Activated T-helper 17 cell treated with anti-CD3 and anti-CD28 coated beads, Interleukin-2, amount 50 U/mL, for 72 hours (primary cell): ENCODE measurements at regions not wholly inside any gene's neighbourhood (a gene's known extent, or its start where the extent isn't known, plus 50 kb on each side); places are given as distances from the start of the nearest gene placed in this dataset.

Experiments
- ATAC-seq: fragments of 150-1000 bp; cut with Tn5 transposase; replicated peaks from 2 replicates; pipeline ENCODE4 v1.10.0; 2021; ENCODE audit warnings: mild to moderate bottlenecking, moderate library complexity
- H3K27ac Mint-ChIP-seq: one replicate; pipeline ENCODE4 v1.8.0; 2022; ENCODE audit warnings: mixed read lengths
- H3K27me3 Mint-ChIP-seq: one replicate; pipeline ENCODE4 v1.8.0; 2022; ENCODE audit warnings: mixed read lengths
- H3K36me3 Mint-ChIP-seq: one replicate; pipeline ENCODE4 v1.8.0; 2022; ENCODE audit warnings: low read depth, mild to moderate bottlenecking, mixed read lengths
- H3K4me1 Mint-ChIP-seq: one replicate; pipeline ENCODE4 v1.8.0; 2022; ENCODE audit warnings: mixed read lengths
- H3K4me3 Mint-ChIP-seq: one replicate; pipeline ENCODE4 v1.8.0; 2022; ENCODE audit warnings: mild to moderate bottlenecking, mixed read lengths
- H3K9me3 Mint-ChIP-seq: one replicate; pipeline ENCODE4 v1.8.0; 2022; ENCODE audit warnings: mixed read lengths

DNA sequence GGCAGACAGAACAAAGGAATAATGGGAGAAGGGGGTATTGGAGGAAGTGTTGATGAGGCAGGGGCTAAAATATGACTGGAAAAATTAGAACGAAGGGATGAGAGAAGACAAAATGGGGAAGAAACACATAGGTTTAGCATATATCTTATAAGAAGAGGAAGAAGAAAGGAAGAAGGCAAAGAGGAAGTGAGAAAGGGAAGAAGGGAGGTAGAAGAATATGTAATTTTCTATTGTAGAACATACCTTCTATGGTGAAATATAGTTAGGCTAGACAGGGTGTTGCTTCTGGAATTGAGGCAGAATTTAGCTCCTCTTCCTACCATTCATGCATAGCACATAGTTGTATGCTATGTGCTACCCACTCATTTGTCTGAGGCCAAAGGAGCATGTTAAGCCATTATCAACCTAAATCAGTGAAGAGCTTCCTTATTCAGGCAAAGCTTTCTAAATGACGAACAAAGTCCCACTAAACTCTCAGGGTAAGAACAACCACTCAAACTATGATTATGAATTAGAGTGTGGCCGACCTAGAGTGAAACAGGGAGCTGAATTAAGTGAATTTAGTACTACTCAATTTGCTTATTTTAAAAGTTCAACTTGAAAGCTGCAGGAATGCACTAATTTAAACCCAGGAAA lies 180.9 kb upstream of the GALNT5 start:
- Mint-ChIP-seq H3K36me3 (no peaks in the 10 kb centered on the region), H3K9me3 (peaks cover 9% of the 10 kb centered on the region), H3K4me3 (no peak overlapping the region), H3K27ac (no peak overlapping the region), H3K4me1 (no peaks in the 10 kb centered on the region), H3K27me3 (no peaks in the 10 kb centered on the region)
- ATAC-seq = no peak

DNA sequence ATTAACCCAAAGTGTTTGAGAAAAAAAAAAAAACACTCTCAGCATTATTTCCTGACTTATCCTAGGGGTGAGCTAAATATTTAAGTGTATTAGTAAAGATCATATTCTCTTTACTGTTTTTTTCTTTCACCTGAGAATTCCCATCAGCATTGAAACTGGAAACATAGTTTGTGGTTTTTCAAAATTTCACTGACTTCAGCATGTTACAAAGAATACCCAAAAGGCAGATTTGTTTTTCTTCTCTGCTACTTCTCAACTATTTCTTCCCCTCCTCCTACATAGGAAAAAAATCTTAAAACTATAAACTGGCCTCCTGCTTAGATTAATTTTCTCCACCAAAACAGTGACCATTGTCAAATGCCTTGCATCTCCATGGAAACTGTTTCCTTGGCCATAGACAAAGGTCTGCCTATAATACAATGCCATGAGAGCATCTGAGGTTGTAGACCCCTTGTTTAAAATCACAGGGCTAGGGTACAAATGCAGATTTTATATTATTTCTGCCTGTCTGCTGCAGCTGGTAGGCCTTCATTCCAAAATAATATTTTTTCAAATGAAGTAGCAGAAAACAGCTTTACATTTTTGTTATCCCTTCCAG lies 179.7 kb upstream of the GALNT5 start:
- no peaks in the 10 kb centered on the region for H3K4me1 Mint-ChIP-seq
- peaks cover 3% of the 10 kb centered on the region for H3K9me3 Mint-ChIP-seq
- H3K27me3 Mint-ChIP-seq = no peaks in the 10 kb centered on the region
- H3K36me3 Mint-ChIP-seq = no peaks in the 10 kb centered on the region
- H3K4me3 Mint-ChIP-seq = no peak overlapping the region
- no peak overlapping the region for H3K27ac Mint-ChIP-seq
- no peak for ATAC-seq

GRCh38 chr2:157082950-157083349 lies 174.6 kb upstream of the GALNT5 start:
- H3K27ac Mint-ChIP-seq = no peak overlapping the region
- no peaks in the 10 kb centered on the region for H3K36me3 Mint-ChIP-seq
- no peaks in the 10 kb centered on the region for H3K4me1 Mint-ChIP-seq
- no peak overlapping the region for H3K4me3 Mint-ChIP-seq
- H3K9me3 Mint-ChIP-seq = peaks cover 4% of the 10 kb centered on the region
- no peak for ATAC-seq
- H3K27me3 Mint-ChIP-seq = peaks cover 3% of the 10 kb centered on the region

- no peak for ATAC-seq
- Mint-ChIP-seq H3K27me3 (peaks cover 3% of the 10 kb centered on the region), H3K36me3 (no peaks in the 10 kb centered on the region), H3K4me3 (no peak overlapping the region), H3K4me1 (no peaks in the 10 kb centered on the region), H3K27ac (no peak overlapping the region), H3K9me3 (peaks cover 4% of the 10 kb centered on the region)
Measured at GRCh38 chr2:157085522-157085921, 172.0 kb upstream of the GALNT5 start.

DNA sequence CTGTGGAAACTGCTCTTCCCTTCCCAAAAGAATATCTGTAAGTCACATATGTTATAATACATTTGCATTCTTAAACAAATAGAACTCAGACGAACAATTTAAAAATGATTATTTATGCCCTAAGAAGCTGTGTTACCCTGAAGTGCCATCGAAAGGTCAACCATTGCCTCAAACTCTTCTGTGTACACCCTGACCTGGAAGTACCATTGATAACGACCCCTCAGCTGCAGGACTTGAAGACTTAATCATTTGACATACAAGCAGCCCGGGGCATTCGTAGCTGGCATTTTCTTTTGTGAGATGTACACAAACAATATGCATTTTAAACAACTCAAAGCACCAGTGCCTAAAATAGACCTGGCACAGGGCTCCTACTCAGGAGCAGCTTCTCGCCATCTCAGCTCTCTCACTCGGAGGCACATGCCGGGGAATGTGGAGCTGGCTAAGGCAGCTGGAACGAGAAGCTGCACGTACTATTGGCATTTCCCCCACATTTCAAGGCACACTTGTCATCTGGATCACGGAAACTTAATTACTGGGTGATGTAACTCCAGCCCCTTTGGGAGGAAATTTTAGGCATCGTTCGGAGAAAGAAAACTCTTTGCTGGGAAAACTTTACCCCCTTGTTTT lies 170.0 kb upstream of the GALNT5 start:
- no peak overlapping the region for H3K27ac Mint-ChIP-seq
- H3K27me3 Mint-ChIP-seq = peaks cover 3% of the 10 kb centered on the region
- no peak overlapping the region for H3K4me3 Mint-ChIP-seq
- H3K9me3 Mint-ChIP-seq = peaks cover 4% of the 10 kb centered on the region
- ATAC-seq = no peak
- H3K4me1 Mint-ChIP-seq = no peaks in the 10 kb centered on the region
- H3K36me3 Mint-ChIP-seq = no peaks in the 10 kb centered on the region

- Mint-ChIP-seq H3K9me3 (no peaks in the 10 kb centered on the region), H3K4me3 (no peak overlapping the region), H3K27me3 (no peaks in the 10 kb centered on the region), H3K27ac (no peak overlapping the region), H3K36me3 (no peaks in the 10 kb centered on the region), H3K4me1 (no peaks in the 10 kb centered on the region)
- ATAC-seq = no peak
Measured at GRCh38 chr2:157093666-157094065, 163.8 kb upstream of the GALNT5 start.

DNA sequence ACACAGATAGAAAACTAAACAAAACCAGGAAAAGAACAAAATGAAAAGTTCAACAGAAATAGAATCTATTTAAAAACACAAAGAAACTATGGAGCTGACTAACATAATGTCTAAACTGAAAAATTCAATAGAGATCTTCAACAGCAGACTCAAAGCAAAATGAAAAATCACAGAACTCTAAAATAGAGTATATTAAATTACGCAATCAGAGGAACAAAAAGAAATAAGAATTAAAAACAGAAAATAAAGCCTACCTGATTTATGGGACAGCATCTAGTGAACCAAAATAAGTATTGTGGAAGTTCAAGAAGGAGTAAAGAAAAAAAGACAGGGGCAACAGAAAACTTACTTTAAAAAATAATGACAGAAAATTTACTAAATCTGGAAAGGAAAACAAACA lies 152.1 kb upstream of the GALNT5 start:
- Mint-ChIP-seq H3K36me3 (no peaks in the 10 kb centered on the region), H3K9me3 (peaks cover 16% of the 10 kb centered on the region), H3K4me1 (no peaks in the 10 kb centered on the region), H3K27ac (no peak overlapping the region), H3K27me3 (peaks cover 14% of the 10 kb centered on the region), H3K4me3 (no peak overlapping the region)
- no peak for ATAC-seq

- ATAC-seq = no peak
- no peaks in the 10 kb centered on the region for H3K36me3 Mint-ChIP-seq
- peaks cover 10% of the 10 kb centered on the region for H3K27me3 Mint-ChIP-seq
- no peak overlapping the region for H3K27ac Mint-ChIP-seq
- no peak overlapping the region for H3K4me3 Mint-ChIP-seq
- peaks cover 21% of the 10 kb centered on the region for H3K9me3 Mint-ChIP-seq
- H3K4me1 Mint-ChIP-seq = no peaks in the 10 kb centered on the region
Measured at GRCh38 chr2:157106950-157107349, 150.6 kb upstream of the GALNT5 start.

DNA sequence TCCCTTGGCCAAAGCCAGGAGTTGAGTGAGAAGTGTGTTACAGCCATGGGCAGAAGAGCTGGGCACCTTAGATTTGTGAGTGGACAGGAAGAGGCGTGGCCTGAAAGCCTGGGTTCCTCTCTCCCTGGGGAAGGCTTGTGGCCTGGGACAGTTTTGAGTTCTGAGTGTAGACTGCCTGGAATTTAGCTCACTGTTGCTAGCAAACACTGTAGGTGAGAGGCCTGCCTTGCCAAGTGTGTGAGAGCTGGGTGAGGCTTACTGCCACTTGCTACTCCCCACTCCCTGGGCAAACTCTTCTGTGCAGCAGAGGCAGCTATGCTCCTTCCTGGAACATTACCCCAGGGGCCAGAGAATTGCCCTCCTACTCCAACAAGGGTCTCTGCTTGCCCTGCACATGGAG lies 150.0 kb upstream of the GALNT5 start:
- Mint-ChIP-seq H3K4me1 (no peaks in the 10 kb centered on the region), H3K27ac (no peak overlapping the region), H3K36me3 (no peaks in the 10 kb centered on the region), H3K9me3 (peaks cover 21% of the 10 kb centered on the region), H3K4me3 (no peak overlapping the region), H3K27me3 (peaks cover 9% of the 10 kb centered on the region)
- ATAC-seq = no peak

DNA sequence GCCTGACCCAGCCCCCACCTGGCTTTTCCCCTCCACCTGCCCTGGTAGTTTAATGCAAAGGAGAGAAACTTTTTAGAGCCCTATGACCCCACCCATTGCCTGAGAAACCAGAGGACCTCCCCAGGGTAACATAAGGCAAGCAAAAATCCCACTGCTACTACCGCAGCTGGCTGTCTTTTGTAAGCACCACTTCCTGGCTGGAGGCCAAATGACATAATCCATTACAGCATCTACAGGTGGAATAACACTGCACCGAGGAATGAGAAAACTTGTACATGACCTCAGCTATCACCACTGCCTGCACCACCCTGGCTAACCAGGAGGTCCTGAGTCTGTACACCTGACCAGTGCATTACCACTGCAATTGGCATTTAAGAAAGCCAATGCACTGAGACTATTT lies 149.6 kb upstream of the GALNT5 start:
- Mint-ChIP-seq H3K36me3 (no peaks in the 10 kb centered on the region), H3K27ac (no peak overlapping the region), H3K27me3 (peaks cover 9% of the 10 kb centered on the region), H3K9me3 (peaks cover 21% of the 10 kb centered on the region), H3K4me1 (no peaks in the 10 kb centered on the region), H3K4me3 (no peak overlapping the region)
- ATAC-seq = no peak

DNA sequence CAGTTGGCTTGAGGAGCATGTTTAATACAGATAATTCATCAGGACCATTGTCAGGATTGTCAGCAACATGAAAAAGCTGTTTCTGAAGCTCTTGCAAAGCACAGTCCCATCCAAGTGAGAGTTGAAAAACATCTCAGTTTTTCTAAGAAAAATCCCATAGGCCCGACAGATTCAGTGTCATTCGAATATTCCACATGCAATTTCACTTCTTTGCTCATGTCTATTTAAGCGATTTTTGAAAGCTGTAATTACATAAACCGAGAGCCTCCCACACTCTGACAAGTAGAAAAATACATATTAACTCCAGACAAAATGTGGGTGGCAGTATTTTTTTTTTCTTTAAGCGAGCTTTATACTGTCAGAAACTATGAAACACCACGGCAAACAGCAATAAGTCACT lies 134.7 kb upstream of the GALNT5 start:
- Mint-ChIP-seq H3K27me3 (peaks cover 4% of the 10 kb centered on the region), H3K4me1 (no peaks in the 10 kb centered on the region), H3K9me3 (peaks cover 5% of the 10 kb centered on the region), H3K27ac (no peak overlapping the region), H3K4me3 (no peak overlapping the region), H3K36me3 (no peaks in the 10 kb centered on the region)
- ATAC-seq = no peak

DNA sequence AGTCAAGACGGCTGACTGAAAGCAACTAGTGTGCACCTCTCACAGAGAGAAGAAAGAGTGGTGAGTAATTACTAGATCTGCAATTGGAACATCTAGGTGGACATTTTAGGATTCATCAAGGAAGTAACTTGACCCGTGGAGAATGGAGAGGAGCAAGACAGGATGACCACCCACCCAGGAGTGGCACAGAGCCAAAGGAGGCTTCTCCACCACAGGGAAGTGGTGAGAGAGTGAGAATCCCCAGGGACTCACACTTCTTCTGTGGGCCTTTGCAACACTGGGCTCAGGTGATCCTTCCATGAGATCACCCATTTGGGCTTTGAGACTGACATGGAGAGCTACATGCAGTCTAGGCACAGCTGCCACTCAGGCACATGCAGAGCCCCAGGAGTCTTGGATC lies 132.8 kb upstream of the GALNT5 start:
- H3K27me3 Mint-ChIP-seq = peaks cover 7% of the 10 kb centered on the region
- no peak overlapping the region for H3K4me3 Mint-ChIP-seq
- ATAC-seq = no peak
- H3K9me3 Mint-ChIP-seq = no peaks in the 10 kb centered on the region
- H3K27ac Mint-ChIP-seq = no peak overlapping the region
- no peaks in the 10 kb centered on the region for H3K4me1 Mint-ChIP-seq
- H3K36me3 Mint-ChIP-seq = no peaks in the 10 kb centered on the region

GRCh38 chr2:157125685-157126084 lies 131.8 kb upstream of the GALNT5 start:
- ATAC-seq = no peak
- no peak overlapping the region for H3K27ac Mint-ChIP-seq
- no peak overlapping the region for H3K4me3 Mint-ChIP-seq
- H3K9me3 Mint-ChIP-seq = no peaks in the 10 kb centered on the region
- peaks cover 7% of the 10 kb centered on the region for H3K27me3 Mint-ChIP-seq
- H3K36me3 Mint-ChIP-seq = no peaks in the 10 kb centered on the region
- no peaks in the 10 kb centered on the region for H3K4me1 Mint-ChIP-seq

DNA sequence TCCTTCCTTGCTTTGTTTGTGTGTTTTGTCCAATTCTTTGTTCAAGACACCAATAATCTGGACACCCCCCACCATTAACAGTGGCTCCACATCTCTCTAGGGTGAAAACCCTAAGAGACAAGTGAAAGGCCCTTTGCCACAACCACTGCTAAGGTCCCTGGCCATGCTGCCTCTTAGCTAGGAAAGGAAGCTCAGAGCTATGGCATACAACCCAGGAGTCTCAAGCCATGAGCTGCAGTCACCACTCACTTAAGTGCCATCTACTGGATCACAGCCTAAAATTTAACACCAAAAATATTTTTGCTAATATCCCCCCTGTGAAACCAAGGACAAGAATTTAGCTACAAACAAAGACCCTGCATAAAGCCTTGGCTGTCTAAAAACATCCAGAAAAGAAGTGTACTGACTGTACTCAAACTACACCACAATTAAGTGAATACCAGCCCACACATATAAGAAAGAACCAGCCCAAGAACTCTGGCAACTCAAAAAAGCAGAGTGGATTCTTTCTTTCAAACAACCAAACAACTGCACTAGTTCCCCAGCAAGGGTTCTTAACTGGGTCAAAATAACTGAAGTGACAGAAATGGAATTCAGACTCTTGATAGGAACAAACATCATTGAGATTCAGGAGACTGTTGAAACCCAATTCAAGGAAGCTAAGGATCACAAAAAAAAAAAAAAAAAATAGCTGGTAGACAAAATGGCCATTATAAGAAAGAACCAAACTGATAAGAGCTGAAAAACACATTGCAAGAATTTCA lies 130.1 kb upstream of the GALNT5 start:
- Mint-ChIP-seq H3K27me3 (peaks cover 7% of the 10 kb centered on the region), H3K4me3 (no peak overlapping the region), H3K36me3 (no peaks in the 10 kb centered on the region), H3K4me1 (no peaks in the 10 kb centered on the region), H3K27ac (no peak overlapping the region), H3K9me3 (no peaks in the 10 kb centered on the region)
- ATAC-seq = no peak

DNA sequence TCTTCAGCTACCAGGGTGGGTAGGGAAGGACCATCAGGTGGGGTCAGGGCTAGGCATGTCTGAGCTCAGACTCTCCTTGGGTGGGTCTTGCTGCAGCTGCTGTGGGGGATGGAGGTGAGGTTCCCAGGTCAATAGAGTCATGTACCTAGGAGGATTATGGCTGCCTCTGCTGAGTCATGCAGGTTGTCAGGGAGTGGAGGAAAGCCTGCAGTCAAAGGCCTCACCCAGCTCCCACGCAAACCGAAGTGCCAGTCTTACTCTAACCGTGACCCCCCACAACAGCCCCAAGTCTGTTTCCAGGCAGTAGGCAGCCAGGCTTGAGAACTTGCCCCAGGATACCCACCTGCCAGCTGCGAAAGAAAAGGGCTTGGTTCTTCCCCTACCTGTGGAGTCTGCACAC lies 113.6 kb upstream of the GALNT5 start:
- no peak overlapping the region for H3K4me3 Mint-ChIP-seq
- peaks cover 21% of the 10 kb centered on the region for H3K27me3 Mint-ChIP-seq
- H3K36me3 Mint-ChIP-seq = no peaks in the 10 kb centered on the region
- no peak overlapping the region for H3K27ac Mint-ChIP-seq
- no peaks in the 10 kb centered on the region for H3K9me3 Mint-ChIP-seq
- no peaks in the 10 kb centered on the region for H3K4me1 Mint-ChIP-seq
- no peak for ATAC-seq
